PC-3 (cell line): ENCODE measurements at regions not wholly inside any gene's neighbourhood (a gene's known extent, or its start where the extent isn't known, plus 50 kb on each side); places are given as distances from the start of the nearest gene placed in this dataset.

Source experiments
- EZH2 ChIP-seq: fragments of 300-600 bp; sonication (generic); IDR thresholded peaks from one replicate; pipeline ENCODE4 v1.6.1; 2017; ENCODE audit warnings: antibody characterized with exemption, mild to moderate bottlenecking, low read length; ENCODE audit not compliant: unreplicated experiment
- EZH2phosphoT487 ChIP-seq: fragments of 300-600 bp; sonication (generic); IDR thresholded peaks from 2 replicates; pipeline ENCODE4 v1.6.1; 2018; ENCODE audit warnings: mild to moderate bottlenecking, antibody characterized with exemption, low read length, borderline replicate concordance
- TF ChIP-seq, protein P1 (sequence below): fragments of 300-600 bp; sonication (generic); conservative IDR thresholded peaks from 2 replicates; pipeline ENCODE4 v1.5.1; 2017; ENCODE audit warnings: antibody characterized with exemption, low read depth, mild to moderate bottlenecking, low read length

- TF ChIP-seq EZH2 = no peak
- TF ChIP-seq, protein P1, sequence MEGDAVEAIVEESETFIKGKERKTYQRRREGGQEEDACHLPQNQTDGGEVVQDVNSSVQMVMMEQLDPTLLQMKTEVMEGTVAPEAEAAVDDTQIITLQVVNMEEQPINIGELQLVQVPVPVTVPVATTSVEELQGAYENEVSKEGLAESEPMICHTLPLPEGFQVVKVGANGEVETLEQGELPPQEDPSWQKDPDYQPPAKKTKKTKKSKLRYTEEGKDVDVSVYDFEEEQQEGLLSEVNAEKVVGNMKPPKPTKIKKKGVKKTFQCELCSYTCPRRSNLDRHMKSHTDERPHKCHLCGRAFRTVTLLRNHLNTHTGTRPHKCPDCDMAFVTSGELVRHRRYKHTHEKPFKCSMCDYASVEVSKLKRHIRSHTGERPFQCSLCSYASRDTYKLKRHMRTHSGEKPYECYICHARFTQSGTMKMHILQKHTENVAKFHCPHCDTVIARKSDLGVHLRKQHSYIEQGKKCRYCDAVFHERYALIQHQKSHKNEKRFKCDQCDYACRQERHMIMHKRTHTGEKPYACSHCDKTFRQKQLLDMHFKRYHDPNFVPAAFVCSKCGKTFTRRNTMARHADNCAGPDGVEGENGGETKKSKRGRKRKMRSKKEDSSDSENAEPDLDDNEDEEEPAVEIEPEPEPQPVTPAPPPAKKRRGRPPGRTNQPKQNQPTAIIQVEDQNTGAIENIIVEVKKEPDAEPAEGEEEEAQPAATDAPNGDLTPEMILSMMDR = no peak
- TF ChIP-seq EZH2phosphoT487 = no peak
Measured at GRCh38 chr2:204134421-204134820, 197.9 kb downstream of the ICOS start.
